WTC11 (cell line): ENCODE measurements at regions not wholly inside any gene's neighbourhood (a gene's known extent, or its start where the extent isn't known, plus 50 kb on each side); places are given as distances from the start of the nearest gene placed in this dataset.

ENCODE experiments used
- KAT7 ChIP-seq: sonication (generic); formaldehyde crosslinking; IDR thresholded peaks from 2 replicates; pipeline ENCODE4 v1.8.1; 2023; ENCODE audit warnings: missing genetic modification reagents, mild to moderate bottlenecking, borderline replicate concordance
- ZNF121 ChIP-seq: sonication (generic); formaldehyde crosslinking; IDR thresholded peaks from 2 replicates; pipeline ENCODE4 v1.8.0; 2023; ENCODE audit warnings: missing genetic modification reagents
- TF ChIP-seq, protein P1 (sequence below): fragments of 200-600 bp; IDR thresholded peaks from 2 replicates; pipeline ENCODE4 v1.8.0; 2022; ENCODE audit warnings: antibody characterized with exemption

DNA sequence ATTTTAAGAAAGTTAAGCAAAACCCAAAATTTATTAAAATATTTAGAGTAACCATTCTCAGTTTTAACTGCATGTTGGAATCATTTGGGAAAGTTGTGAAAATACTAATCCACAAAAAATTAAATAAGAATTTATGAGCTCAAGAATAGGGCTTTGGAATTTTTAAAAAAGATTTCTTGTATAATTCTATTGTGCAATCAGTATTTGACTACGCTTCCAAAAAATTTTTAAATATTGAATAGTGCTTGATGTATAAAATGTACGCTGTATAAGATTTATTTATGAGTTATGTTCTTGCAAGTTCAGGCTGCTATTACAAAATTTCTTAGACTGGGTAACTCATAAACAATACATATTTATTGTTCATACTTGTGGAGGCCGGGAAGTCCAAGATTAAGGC is 571.7 kb downstream of the MMUT start:
- TF ChIP-seq KAT7 = no peak
- TF ChIP-seq, protein P1, sequence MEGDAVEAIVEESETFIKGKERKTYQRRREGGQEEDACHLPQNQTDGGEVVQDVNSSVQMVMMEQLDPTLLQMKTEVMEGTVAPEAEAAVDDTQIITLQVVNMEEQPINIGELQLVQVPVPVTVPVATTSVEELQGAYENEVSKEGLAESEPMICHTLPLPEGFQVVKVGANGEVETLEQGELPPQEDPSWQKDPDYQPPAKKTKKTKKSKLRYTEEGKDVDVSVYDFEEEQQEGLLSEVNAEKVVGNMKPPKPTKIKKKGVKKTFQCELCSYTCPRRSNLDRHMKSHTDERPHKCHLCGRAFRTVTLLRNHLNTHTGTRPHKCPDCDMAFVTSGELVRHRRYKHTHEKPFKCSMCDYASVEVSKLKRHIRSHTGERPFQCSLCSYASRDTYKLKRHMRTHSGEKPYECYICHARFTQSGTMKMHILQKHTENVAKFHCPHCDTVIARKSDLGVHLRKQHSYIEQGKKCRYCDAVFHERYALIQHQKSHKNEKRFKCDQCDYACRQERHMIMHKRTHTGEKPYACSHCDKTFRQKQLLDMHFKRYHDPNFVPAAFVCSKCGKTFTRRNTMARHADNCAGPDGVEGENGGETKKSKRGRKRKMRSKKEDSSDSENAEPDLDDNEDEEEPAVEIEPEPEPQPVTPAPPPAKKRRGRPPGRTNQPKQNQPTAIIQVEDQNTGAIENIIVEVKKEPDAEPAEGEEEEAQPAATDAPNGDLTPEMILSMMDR = no peak
- TF ChIP-seq ZNF121 (CRISPR knock-in tag) = no peak
